HCT116 (cell line): ENCODE measurements at regions not wholly inside any gene's neighbourhood (a gene's known extent, or its start where the extent isn't known, plus 50 kb on each side); places are given as distances from the start of the nearest gene placed in this dataset.

Source experiments
- ATAC-seq: fragments of 200-7000 bp; cut with Tn5 transposase; 2 replicates; pipeline ENCODE4 v1.9.1; 2020; ENCODE audit warnings: mild to moderate bottlenecking, moderate library complexity
- BruUV-seq: library from RNA; stranded (reverse); fragments of 400-500 nt; replicated peaks from 2 replicates; lab custom pipeline; 2021; lab: Mats Ljungman, UMichigan
- CTCF ChIA-PET: fragments of 300-600 bp; sonication (Branson Sonifier 250); formaldehyde crosslinking; loops from one replicate; lab custom pipeline; 2021; ENCODE audit warnings: antibody characterized with exemption; lab: Charles Lee
- POLR2A ChIA-PET: fragments of 300-600, 350-600 bp; sonication (Branson Sonifier 250); formaldehyde crosslinking; loops from one replicate; lab custom pipeline; 2021; ENCODE audit warnings: antibody characterized with exemption; lab: Charles Lee
- RAD21 ChIA-PET, 2 experiments: fragments of 300-600 bp; sonication (Branson Sonifier 250); formaldehyde crosslinking; loops; one replicate each; lab custom pipeline; 2023; ENCODE audit warnings: low total read pairs in 2 of 2; ENCODE audit not compliant: uncharacterized antibody in 2 of 2, unreplicated experiment in 2 of 2, low non-redundant PET in 1 of 2; lab: Charles Lee
- DNase-seq: peaks from one replicate; pipeline ENCODE4 v3.0.0-alpha.2; 2010; ENCODE audit warnings: low read depth, low spot score
- H2AFZ ChIP-seq: fragments of 200-600 bp; shearing (Covaris generic), sonication (generic); 2 replicates; pipeline ENCODE4 v1.6.1; 2017; ENCODE audit warnings: low read depth, mixed run types, mixed read lengths, antibody characterized with exemption, low read length; ENCODE audit not compliant: poor library complexity, severe bottlenecking
- H3K27ac ChIP-seq: 2 replicates; pipeline ENCODE4 v1.5.1; 2012; ENCODE audit warnings: low read depth, low read length
- H3K27me3 ChIP-seq: fragments of 200-600 bp; sonication (generic); 2 replicates; pipeline ENCODE4 v1.6.1; 2016; ENCODE audit warnings: mixed run types, low read length, mixed read lengths; ENCODE audit not compliant: insufficient read depth
- H3K36me3 ChIP-seq, 2 experiments: fragments of 200-500 bp in 1 of 2; fragments of 200-600 bp in 1 of 2; sonication (Bioruptor generic) in 1 of 2; sonication (generic) in 1 of 2; 2 replicates each; pipeline versions ENCODE4 v1.5.1 to v1.6.1; 2014 to 2016; ENCODE audit warnings: low read length in 2 of 2, inconsistent platforms in 1 of 2, mixed read lengths in 1 of 2, mixed run types in 1 of 2; ENCODE audit not compliant: insufficient read depth in 2 of 2, control insufficient read depth in 1 of 2
- H3K4me1 ChIP-seq, 2 experiments: fragments of 200-600 bp in 1 of 2; sonication (generic) in 1 of 2; 2 replicates each; pipeline versions ENCODE4 v1.5.1 to v1.6.1; 2012 to 2017; ENCODE audit warnings: low read length in 2 of 2, inconsistent platforms in 1 of 2, mild to moderate bottlenecking in 1 of 2, mixed read lengths in 1 of 2, mixed run types in 1 of 2, moderate library complexity in 1 of 2; ENCODE audit not compliant: insufficient read depth in 2 of 2, control insufficient read depth in 1 of 2
- H3K4me2 ChIP-seq: fragments of 200-600 bp; sonication (generic); 2 replicates; pipeline ENCODE4 v1.6.1; 2017; ENCODE audit warnings: mixed run types, low read length, mixed read lengths
- H3K4me3 ChIP-seq, 2 experiments: fragments of 200-600 bp in 1 of 2; sonication (generic) in 1 of 2; replicated peaks in 1 of 2; 2 replicates each; pipeline ENCODE4 v1.5.1; 2011 to 2016; ENCODE audit warnings: low read length in 2 of 2, control low read depth in 1 of 2, low read depth in 1 of 2, mild to moderate bottlenecking in 1 of 2, mixed read lengths in 1 of 2, mixed run types in 1 of 2
- H3K79me2 ChIP-seq: fragments of 200-600 bp; sonication (generic); 2 replicates; pipeline ENCODE4 v1.6.1; 2017; ENCODE audit warnings: mild to moderate bottlenecking, mixed run types, low read length, moderate library complexity, mixed read lengths; ENCODE audit not compliant: insufficient read depth
- H3K9ac ChIP-seq: fragments of 200-600 bp; sonication (generic); 2 replicates; pipeline ENCODE4 v1.6.1; 2016; ENCODE audit warnings: low read length, mixed read lengths
- H3K9me2 ChIP-seq: fragments of 200-600 bp; sonication (generic), shearing (Covaris generic); 2 replicates; pipeline ENCODE4 v1.6.1; 2017; ENCODE audit warnings: mixed run types, mild to moderate bottlenecking, moderate library complexity; ENCODE audit not compliant: insufficient read depth
- H3K9me3 ChIP-seq, 2 experiments: fragments of 200-500 bp in 1 of 2; fragments of 200-600 bp in 1 of 2; sonication (Bioruptor generic) in 1 of 2; sonication (generic) in 1 of 2; 2 replicates each; pipeline ENCODE4 v1.6.1; 2014 to 2017; ENCODE audit warnings: low read length in 2 of 2, mixed read lengths in 2 of 2, inconsistent platforms in 1 of 2, low read depth in 1 of 2, mild to moderate bottlenecking in 1 of 2, mixed run types in 1 of 2, moderate library complexity in 1 of 2; ENCODE audit not compliant: control insufficient read depth in 1 of 2, insufficient read depth in 1 of 2
- H4K20me1 ChIP-seq: fragments of 200-600 bp; sonication (generic), shearing (Covaris generic); 2 replicates; pipeline ENCODE4 v1.6.1; 2017; ENCODE audit warnings: mixed run types, mild to moderate bottlenecking, moderate library complexity; ENCODE audit not compliant: insufficient read depth
- FOSL1 ChIP-seq: IDR thresholded peaks from 2 replicates; pipeline ENCODE4 v1.6.1; 2012; ENCODE audit warnings: low read depth
- MAX ChIP-seq: IDR thresholded peaks from 2 replicates; pipeline ENCODE4 v1.6.1; 2012
- REST ChIP-seq: IDR thresholded peaks from 2 replicates; pipeline ENCODE4 v1.6.1; 2012; ENCODE audit warnings: low read depth
- SIN3A ChIP-seq: IDR thresholded peaks from 2 replicates; pipeline ENCODE4 v1.6.1; 2012; ENCODE audit warnings: low read depth
- YY1 ChIP-seq: IDR thresholded peaks from 2 replicates; pipeline ENCODE4 v1.6.1; 2011; ENCODE audit warnings: low read length, low read depth, moderate library complexity, mild to moderate bottlenecking; ENCODE audit not compliant: insufficient replicate concordance; ENCODE audit errors: extremely low read depth
- ZBTB33 ChIP-seq: IDR thresholded peaks from 2 replicates; pipeline ENCODE4 v1.6.1; 2011; ENCODE audit warnings: mild to moderate bottlenecking, low read length, moderate library complexity; ENCODE audit not compliant: insufficient replicate concordance; ENCODE audit errors: extremely low read depth
- ZNF274 ChIP-seq: fragments of 200-500 bp; sonication (Bioruptor generic); IDR thresholded peaks from 2 replicates; pipeline ENCODE4 v1.6.1; 2014; ENCODE audit warnings: mild to moderate bottlenecking, low read depth, low read length, inconsistent platforms
- intact Hi-C: fragments of 100-400 bp; cut with micrococcal nuclease; formaldehyde crosslinking; loops from 2 replicates; pipeline ENCODE4 v1.10.0; 2022

- CTCF ChIA-PET, result no interaction called here
- peaks cover 31 to 64% of the 10 kb centered on the region in 2 experiments for H3K4me1 ChIP-seq
- no TSS peak for BruUV-seq
Measured at GRCh38 chr17:77296769-77297409, 156.1 kb downstream of the SEC14L1 start.

More at GRCh38 chr17:77296769-77297409, 156.1 kb downstream of the SEC14L1 start:
- no peaks in the 10 kb centered on the region for H3K9me3 ChIP-seq
- peaks cover 19% of the 10 kb centered on the region; the same call in 1 of the 2 replicates for H4K20me1 ChIP-seq
- POLR2A ChIA-PET, result no interaction called here
- H3K9me2 ChIP-seq, result no peaks in the 10 kb centered on the region
- no peak overlapping the region for H3K27ac ChIP-seq
- DNase-seq (no peak), ATAC-seq (no peak)
- H3K4me3 ChIP-seq, result no peak overlapping the region
- H3K9ac ChIP-seq, result no peak overlapping the region
- TF ChIP-seq ZNF274, result no peak
- no peak for TF ChIP-seq SIN3A
- no peak for TF ChIP-seq MAX
- no peak for TF ChIP-seq FOSL1
- TF ChIP-seq REST, result no peak
- no peak for TF ChIP-seq ZBTB33
- no peak for TF ChIP-seq YY1
- H3K4me2 ChIP-seq, result no peak overlapping the region
- peaks cover 96% of the 10 kb centered on the region for H3K79me2 ChIP-seq
- intact Hi-C loops, result no loop called here
- H2AFZ ChIP-seq, result no peak overlapping the region
- peaks cover 10 to 22% of the 10 kb centered on the region in 2 experiments; a peak in 3 of 4 replicates for H3K36me3 ChIP-seq
- RAD21 ChIA-PET, result no interaction called here
- H3K27me3 ChIP-seq, result no peaks in the 10 kb centered on the region
